HepG2 (cell line): ENCODE measurements at regions not wholly inside any gene's neighbourhood (a gene's known extent, or its start where the extent isn't known, plus 50 kb on each side); places are given as distances from the start of the nearest gene placed in this dataset.

Experiments
- ISL2 ChIP-seq: sonication (generic); formaldehyde crosslinking; IDR thresholded peaks from 2 replicates; pipeline ENCODE4 v1.5.0; 2020; ENCODE audit warnings: missing genetic modification reagents
- NKX3-1 ChIP-seq: sonication (generic); formaldehyde crosslinking; IDR thresholded peaks from 2 replicates; pipeline ENCODE4 v1.5.0; 2020; ENCODE audit warnings: missing genetic modification reagents
- ZC3H4 ChIP-seq: sonication (generic); formaldehyde crosslinking; IDR thresholded peaks from 2 replicates; pipeline ENCODE4 v1.4.0; 2020; ENCODE audit warnings: missing genetic modification reagents, borderline replicate concordance

GRCh38 chr3:102673271-102674115 is 238.7 kb downstream of the ZPLD1 start:
- no peak for TF ChIP-seq ISL2 (CRISPR knock-in tag)
- TF ChIP-seq ZC3H4 (CRISPR knock-in tag), result no peak
- TF ChIP-seq NKX3-1 (CRISPR knock-in tag), result no peak
